Uterus (tissue), 3 donors: ENCODE measurements at regions not wholly inside any gene's neighbourhood (a gene's known extent, or its start where the extent isn't known, plus 50 kb on each side); places are given as distances from the start of the nearest gene placed in this dataset.

ENCODE experiments used
- DNase-seq, 2 donors: peaks; one replicate each; pipeline ENCODE4 v3.0.0-alpha.2; 2019 to 2020
- H3K27ac ChIP-seq, 2 donors: fragments of 200-600 bp; sonication (generic); 1 replicate in 1 of 2; 2 replicates in 1 of 2; pipeline ENCODE4 v1.5.1; 2016 to 2018
- H3K27me3 ChIP-seq, 2 donors: fragments of 200-600 bp; sonication (generic); one replicate each; pipeline ENCODE4 v1.5.1; 2018 to 2019; ENCODE audit warnings: control low read depth in 1 of 2
- H3K36me3 ChIP-seq, 2 donors: fragments of 200-600 bp; sonication (generic); one replicate each; pipeline ENCODE4 v1.5.1; 2019; ENCODE audit warnings: control low read depth in 1 of 2
- H3K4me1 ChIP-seq, 2 donors: fragments of 200-600 bp; sonication (generic); one replicate each; pipeline ENCODE4 v1.5.1; 2018 to 2019; ENCODE audit warnings: control low read depth in 1 of 2
- H3K4me3 ChIP-seq, 2 donors: fragments of 200-600 bp; sonication (generic); 1 replicate in 1 of 2; 2 replicates in 1 of 2; pipeline ENCODE4 v1.5.1; 2018 to 2019; ENCODE audit warnings: mild to moderate bottlenecking in 1 of 2
- H3K9me3 ChIP-seq, 2 donors: fragments of 200-600 bp; sonication (generic); one replicate each; pipeline ENCODE4 v1.5.1; 2019; ENCODE audit warnings: control low read depth in 1 of 2
- POLR2A ChIP-seq, 2 donors: fragments of 450-650 bp; IDR thresholded peaks; one replicate each; pipeline ENCODE4 v1.6.1; 2016; ENCODE audit warnings: antibody characterized with exemption in 2 of 2, mild to moderate bottlenecking in 1 of 2, moderate library complexity in 1 of 2
- intact Hi-C: fragments of 100-400 bp; cut with DNase I; formaldehyde crosslinking; loops from one replicate; pipeline ENCODE4 v1.15.1; 2023; ENCODE audit warnings: low total_unique reads
- TF ChIP-seq, protein P1 (sequence below), 4 experiments: fragments of 200-600 bp in 2 of 4; fragments of 450-650 bp in 2 of 4; sonication (generic) in 2 of 4; IDR thresholded peaks; one replicate each; pipeline ENCODE4 v1.5.1; 2016 to 2019; ENCODE audit warnings: antibody characterized with exemption in 4 of 4, mild to moderate bottlenecking in 2 of 4, moderate library complexity in 1 of 4
- donor health status: DM: yes; HTN: yes; CAD: no.

GRCh38 chr1:165073185-165074007, 283.1 kb downstream of the LMX1A start:
- no peaks in the 10 kb centered on the region for H3K36me3 ChIP-seq
- H3K27ac ChIP-seq = peak overlapping the region; percentile 48 to 52
- no peak overlapping the region for H3K4me3 ChIP-seq
- DNase-seq = peak in 1 of 2 donors; percentile 33
- no peaks in the 10 kb centered on the region for H3K4me1 ChIP-seq
- TF ChIP-seq, protein P1, sequence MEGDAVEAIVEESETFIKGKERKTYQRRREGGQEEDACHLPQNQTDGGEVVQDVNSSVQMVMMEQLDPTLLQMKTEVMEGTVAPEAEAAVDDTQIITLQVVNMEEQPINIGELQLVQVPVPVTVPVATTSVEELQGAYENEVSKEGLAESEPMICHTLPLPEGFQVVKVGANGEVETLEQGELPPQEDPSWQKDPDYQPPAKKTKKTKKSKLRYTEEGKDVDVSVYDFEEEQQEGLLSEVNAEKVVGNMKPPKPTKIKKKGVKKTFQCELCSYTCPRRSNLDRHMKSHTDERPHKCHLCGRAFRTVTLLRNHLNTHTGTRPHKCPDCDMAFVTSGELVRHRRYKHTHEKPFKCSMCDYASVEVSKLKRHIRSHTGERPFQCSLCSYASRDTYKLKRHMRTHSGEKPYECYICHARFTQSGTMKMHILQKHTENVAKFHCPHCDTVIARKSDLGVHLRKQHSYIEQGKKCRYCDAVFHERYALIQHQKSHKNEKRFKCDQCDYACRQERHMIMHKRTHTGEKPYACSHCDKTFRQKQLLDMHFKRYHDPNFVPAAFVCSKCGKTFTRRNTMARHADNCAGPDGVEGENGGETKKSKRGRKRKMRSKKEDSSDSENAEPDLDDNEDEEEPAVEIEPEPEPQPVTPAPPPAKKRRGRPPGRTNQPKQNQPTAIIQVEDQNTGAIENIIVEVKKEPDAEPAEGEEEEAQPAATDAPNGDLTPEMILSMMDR (IDR thresholded peaks at IDR 0.05) = peak; percentile 72 to 84 (median 82)
- no peak for TF ChIP-seq POLR2A (IDR thresholded peaks at IDR 0.05)
- no peaks in the 10 kb centered on the region for H3K9me3 ChIP-seq
- no peaks in the 10 kb centered on the region for H3K27me3 ChIP-seq
- intact Hi-C loops = no loop called here

- TF ChIP-seq POLR2A (IDR thresholded peaks at IDR 0.05) = no peak
- TF ChIP-seq, protein P1 (IDR thresholded peaks at IDR 0.05) = no peak
These were observed 285.8 kb downstream of the LMX1A start for GRCh38 chr1:165070675-165071074.

DNA sequence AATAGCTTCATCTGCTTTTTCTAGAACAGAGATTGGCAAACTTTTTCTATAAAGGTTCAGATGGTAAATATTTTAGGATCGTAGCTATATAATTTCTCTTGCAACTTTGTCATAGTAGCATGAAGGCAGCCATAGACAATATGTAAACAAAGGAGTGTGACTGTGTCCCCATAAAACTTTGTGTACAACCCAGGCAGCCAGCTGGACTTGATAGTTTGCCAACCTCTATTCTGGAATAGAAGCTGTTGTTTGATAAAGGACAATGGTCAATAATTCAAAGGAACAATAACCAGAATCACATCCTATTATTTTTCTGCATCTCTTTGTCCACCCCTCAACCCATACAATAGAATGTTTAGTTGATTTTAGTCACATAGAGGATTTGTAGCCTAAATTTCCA, 286.7 kb downstream of the LMX1A start:
- H3K9me3 ChIP-seq = no peaks in the 10 kb centered on the region
- no peak overlapping the region for H3K27ac ChIP-seq
- DNase-seq = no peak
- H3K4me1 ChIP-seq = no peaks in the 10 kb centered on the region
- H3K36me3 ChIP-seq = no peaks in the 10 kb centered on the region
- H3K27me3 ChIP-seq = no peaks in the 10 kb centered on the region
- H3K4me3 ChIP-seq = no peak overlapping the region
- intact Hi-C loops = no loop called here
- no peak for TF ChIP-seq POLR2A (IDR thresholded peaks at IDR 0.05)
- TF ChIP-seq, protein P1 (IDR thresholded peaks at IDR 0.05) = no peak

More at GRCh38 chr1:165070675-165071074, 285.8 kb downstream of the LMX1A start:
- no peaks in the 10 kb centered on the region for H3K9me3 ChIP-seq
- no peaks in the 10 kb centered on the region for H3K36me3 ChIP-seq
- H3K4me3 ChIP-seq = no peak overlapping the region
- no peaks in the 10 kb centered on the region for H3K27me3 ChIP-seq
- intact Hi-C loops = no loop called here
- no peaks in the 10 kb centered on the region for H3K4me1 ChIP-seq
- no peak for DNase-seq
- no peak overlapping the region for H3K27ac ChIP-seq

- intact Hi-C loops = no loop called here
- H3K4me3 ChIP-seq = no peak overlapping the region
- H3K27me3 ChIP-seq = no peaks in the 10 kb centered on the region
- DNase-seq = no peak
- TF ChIP-seq, protein P1 (IDR thresholded peaks at IDR 0.05) = no peak
- TF ChIP-seq POLR2A (IDR thresholded peaks at IDR 0.05) = no peak
- no peaks in the 10 kb centered on the region for H3K4me1 ChIP-seq
- H3K27ac ChIP-seq = no peak overlapping the region
- H3K36me3 ChIP-seq = no peaks in the 10 kb centered on the region
- H3K9me3 ChIP-seq = no peaks in the 10 kb centered on the region
These were observed 287.8 kb downstream of the LMX1A start for GRCh38 chr1:165068741-165069140.

DNA sequence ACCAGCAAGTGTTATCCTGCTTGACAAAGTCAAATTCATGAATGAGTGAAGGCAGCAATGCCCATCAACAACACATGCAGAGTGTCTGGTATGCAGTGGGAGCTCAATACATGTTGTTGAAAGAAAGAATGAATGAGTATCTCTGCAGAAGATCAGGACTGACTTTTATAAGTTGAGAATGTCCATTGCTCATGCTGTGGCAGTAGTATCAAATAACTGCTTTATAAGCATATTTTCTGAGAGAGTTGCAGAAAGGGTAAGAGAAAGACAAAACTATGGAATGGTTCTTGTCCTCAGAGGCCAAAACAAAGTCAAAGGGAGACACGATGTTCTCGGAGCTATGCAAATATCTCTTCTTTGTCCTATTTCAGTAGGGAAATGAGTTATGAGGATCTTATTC, 288.7 kb downstream of the LMX1A start:
- Histone ChIP-seq H3K4me3 (no peak overlapping the region), H3K4me1 (no peaks in the 10 kb centered on the region), H3K9me3 (no peaks in the 10 kb centered on the region), H3K27ac (no peak overlapping the region), H3K27me3 (no peaks in the 10 kb centered on the region), H3K36me3 (no peaks in the 10 kb centered on the region)
- no peak for TF ChIP-seq POLR2A (IDR thresholded peaks at IDR 0.05)
- TF ChIP-seq, protein P1 (IDR thresholded peaks at IDR 0.05) = no peak
- intact Hi-C loops = no loop called here
- DNase-seq = no peak
